ENCODE measurements at regions not wholly inside any gene's neighbourhood (a gene's known extent, or its start where the extent isn't known, plus 50 kb on each side); places are given as distances from the start of the nearest gene placed in this dataset.
A peak's percentile ranks its signal among the peaks of the same experiment; 100 is the strongest.

DNA sequence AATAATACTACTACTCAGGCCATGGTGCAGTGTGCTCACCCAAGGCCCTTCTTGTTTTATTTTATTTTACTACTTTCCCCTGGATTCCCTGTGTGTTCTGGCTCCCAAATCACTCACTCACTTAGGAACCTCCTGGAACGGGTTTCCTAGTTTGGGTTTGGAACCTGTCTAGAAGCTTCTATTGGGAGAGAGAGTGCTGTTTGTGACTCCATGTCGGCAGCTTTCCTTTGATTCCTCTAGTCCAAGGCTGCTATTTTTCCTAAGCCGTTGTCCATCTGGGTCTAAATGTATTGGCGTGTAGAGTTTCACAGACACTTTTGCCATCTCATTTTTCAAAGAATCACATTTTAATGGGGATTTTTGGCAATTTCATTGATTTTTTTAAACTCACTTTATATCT lies 70.8 kb downstream of the FOXA2 start:
- H3K9me3 ChIP-seq (ENCODE audit: control insufficient read depth in 4 of 4, low read length in 3 of 4) = no peaks in the 10 kb centered on the region
- no peak overlapping the region for H3K9ac ChIP-seq (ENCODE audit: low read depth in 1 of 2, low read length in 2 of 2)
- no peaks in the 10 kb centered on the region for H3K36me3 ChIP-seq (ENCODE audit: control insufficient read depth in 4 of 4, insufficient read depth in 3 of 4, low read depth in 1 of 4, low read length in 3 of 4)
- H3K27me3 ChIP-seq (ENCODE audit: control insufficient read depth in 4 of 4, insufficient read depth in 4 of 4, low read length in 3 of 4) = no peaks in the 10 kb centered on the region
- H3K27ac ChIP-seq (ENCODE audit: low read depth in 1 of 2, low read length in 2 of 2) = peak overlapping the region in 1 of 2 donors; percentile 79
- 68% methylated on average over 4 of the region's 4 CpGs for WGBS
- TF ChIP-seq SP1 (IDR thresholded peaks at IDR 0.05) (no peak), CTCF (IDR thresholded peaks at IDR 0.05; ENCODE audit: low read depth, low read length, missing input control) (no peak), RAD21 (IDR thresholded peaks at IDR 0.05) (no peak), ZBTB33 (IDR thresholded peaks at IDR 0.05) (no peak), TAF1 (conservative IDR thresholded peaks at IDR 0.05) (no peak), GABPA (IDR thresholded peaks at IDR 0.05 in 1 of 2, conservative IDR thresholded peaks at IDR 0.05 in 1 of 2) (no peak), HNF4A (conservative IDR thresholded peaks at IDR 0.05) (no peak), JUND (IDR thresholded peaks at IDR 0.05) (no peak), YY1 (IDR thresholded peaks at IDR 0.05) (no peak), RXRA (IDR thresholded peaks at IDR 0.05) (no peak)
- TF ChIP-seq, protein P1, sequence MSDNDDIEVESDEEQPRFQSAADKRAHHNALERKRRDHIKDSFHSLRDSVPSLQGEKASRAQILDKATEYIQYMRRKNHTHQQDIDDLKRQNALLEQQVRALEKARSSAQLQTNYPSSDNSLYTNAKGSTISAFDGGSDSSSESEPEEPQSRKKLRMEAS (IDR thresholded peaks at IDR 0.05) = no peak
- no peak overlapping the region for H3K4me3 ChIP-seq (ENCODE audit: low read depth in 1 of 3, low read length in 3 of 3)
- no peak for DNase-seq (ENCODE audit: low spot score)
- H3K4me1 ChIP-seq (ENCODE audit: control insufficient read depth in 4 of 4, insufficient read depth in 4 of 4, low read length in 3 of 4) = peaks cover 0 to 36% (median 24%) of the 10 kb centered on the region in 4 donors

- Histone ChIP-seq H3K36me3 (ENCODE audit: control insufficient read depth in 4 of 4, insufficient read depth in 3 of 4, low read depth in 1 of 4, low read length in 3 of 4) (no peaks in the 10 kb centered on the region), H3K27ac (ENCODE audit: low read depth in 1 of 2, low read length in 2 of 2) (peak overlapping the region; percentile 79 to 87), H3K9me3 (ENCODE audit: control insufficient read depth in 4 of 4, low read length in 3 of 4) (no peaks in the 10 kb centered on the region), H3K27me3 (ENCODE audit: control insufficient read depth in 4 of 4, insufficient read depth in 4 of 4, low read length in 3 of 4) (no peaks in the 10 kb centered on the region), H3K4me1 (ENCODE audit: control insufficient read depth in 4 of 4, insufficient read depth in 4 of 4, low read length in 3 of 4) (peaks cover 1 to 42% (median 29%) of the 10 kb centered on the region in 4 donors), H3K9ac (ENCODE audit: low read depth in 1 of 2, low read length in 2 of 2) (no peak overlapping the region), H3K4me3 (ENCODE audit: low read depth in 1 of 3, low read length in 3 of 3) (no peak overlapping the region)
- no peak for DNase-seq (ENCODE audit: low spot score)
- WGBS = 57% methylated on average over 1 of the region's 1 CpG
- TF ChIP-seq ZBTB33 (IDR thresholded peaks at IDR 0.05) = no peak
- no peak for TF ChIP-seq NR2F2 (IDR thresholded peaks at IDR 0.05)
- no peak for TF ChIP-seq EGR1 (IDR thresholded peaks at IDR 0.05; ENCODE audit: low read depth in 2 of 2)
- TF ChIP-seq GABPA (IDR thresholded peaks at IDR 0.05 in 1 of 2, conservative IDR thresholded peaks at IDR 0.05 in 1 of 2) = no peak
- TF ChIP-seq FOXA2 (IDR thresholded peaks at IDR 0.05) = no peak
- TF ChIP-seq TAF1 (conservative IDR thresholded peaks at IDR 0.05) = no peak
- TF ChIP-seq CTCF (IDR thresholded peaks at IDR 0.05; ENCODE audit: low read depth, low read length, missing input control) = no peak
Observed at GRCh38 chr20:22512911-22513489, 71.4 kb downstream of the FOXA2 start.

Data from liver (tissue), 8 donors.